IPS DF 4.7 (cell line): ENCODE measurements at regions not wholly inside any gene's neighbourhood (a gene's known extent, or its start where the extent isn't known, plus 50 kb on each side); places are given as distances from the start of the nearest gene placed in this dataset.
"Not testable (repeated sequence)": the region's sequence is repeated elsewhere in the genome, so short reads cannot be mapped to it uniquely, and the experiment has no call there.

Source experiments
- DNase-seq: peaks from one replicate; pipeline ENCODE4 v3.0.0-alpha.2; 2013; ENCODE audit warnings: low spot score; ENCODE audit errors: extremely low read depth

DNA sequence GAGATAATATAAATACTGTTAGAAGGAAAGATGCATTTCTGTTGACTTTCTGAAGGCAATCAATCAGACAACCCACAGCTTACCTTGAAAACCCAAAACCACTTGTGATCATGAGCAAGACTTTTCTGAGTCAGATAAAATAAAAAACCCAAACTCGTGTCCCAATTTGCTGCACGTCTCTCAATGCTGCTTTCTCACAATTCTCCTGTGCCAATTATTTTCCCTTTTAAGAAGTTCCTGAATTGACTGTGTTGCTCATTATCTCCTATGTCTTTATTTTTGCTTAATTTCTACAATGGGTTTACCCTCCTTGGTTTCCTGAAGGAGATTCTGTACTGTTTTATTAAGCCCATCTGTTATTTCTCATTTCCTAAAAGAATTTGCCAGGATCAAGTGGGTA is 1891.9 kb upstream of the PCDH10 start:
- DNase-seq = no peak

DNA sequence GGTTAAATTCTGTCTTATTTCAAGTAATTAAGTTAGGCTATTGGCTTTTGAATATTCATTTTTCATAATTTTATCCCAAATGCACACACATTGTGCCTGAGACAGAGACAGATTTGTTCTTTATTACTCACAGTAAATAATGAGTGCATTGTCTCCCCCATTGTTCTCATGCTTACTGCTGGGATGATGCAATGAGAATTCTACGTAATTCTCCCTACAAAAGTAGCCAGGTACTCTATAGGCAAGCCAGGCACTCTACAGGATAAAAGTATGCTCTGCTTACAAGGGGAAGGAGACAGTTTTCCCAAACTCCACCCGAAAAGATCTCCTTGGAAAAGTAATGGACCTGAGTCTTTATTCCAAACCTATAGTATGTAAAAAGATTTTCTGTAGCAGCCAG is 1890.7 kb upstream of the PCDH10 start:
- no peak for DNase-seq

DNA sequence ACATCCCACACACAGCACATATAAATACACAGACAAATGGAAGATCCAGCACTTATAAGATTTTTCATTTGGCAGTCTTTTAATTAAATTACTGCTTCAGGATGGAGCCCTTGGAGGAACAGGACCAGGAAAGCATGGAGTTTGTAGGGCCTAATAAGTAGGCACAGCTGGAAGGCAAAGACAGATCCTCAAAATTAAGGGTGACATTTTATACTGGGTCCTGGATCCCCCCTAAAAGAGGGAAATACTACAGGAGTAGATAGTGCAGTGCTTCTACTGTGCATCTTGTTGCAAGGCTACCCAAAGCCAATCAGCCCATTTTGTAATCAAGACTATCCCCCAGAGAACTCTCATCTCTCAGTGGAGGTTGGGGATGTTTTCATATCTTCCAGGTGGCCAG is 1860.7 kb upstream of the PCDH10 start:
- DNase-seq = no peak

DNA sequence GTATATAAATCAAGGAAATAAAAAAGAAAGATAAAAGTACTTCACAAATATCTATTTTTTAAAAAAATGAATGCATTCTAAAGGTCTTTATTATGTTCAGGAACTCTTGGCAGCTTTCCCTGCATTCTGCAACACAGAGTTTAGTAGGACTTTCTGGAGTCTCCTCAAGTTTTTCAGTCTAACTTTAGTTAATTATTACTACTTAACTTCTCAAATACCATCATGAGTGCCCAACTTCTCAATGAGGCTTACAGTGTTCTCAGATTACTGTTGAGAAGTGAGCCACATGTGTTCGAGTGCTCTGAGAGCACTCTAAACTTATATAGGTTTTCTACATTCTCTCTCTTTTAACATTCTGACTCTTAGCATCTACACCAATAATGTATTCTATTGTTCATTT is 1852.9 kb upstream of the PCDH10 start:
- no peak for DNase-seq

DNA sequence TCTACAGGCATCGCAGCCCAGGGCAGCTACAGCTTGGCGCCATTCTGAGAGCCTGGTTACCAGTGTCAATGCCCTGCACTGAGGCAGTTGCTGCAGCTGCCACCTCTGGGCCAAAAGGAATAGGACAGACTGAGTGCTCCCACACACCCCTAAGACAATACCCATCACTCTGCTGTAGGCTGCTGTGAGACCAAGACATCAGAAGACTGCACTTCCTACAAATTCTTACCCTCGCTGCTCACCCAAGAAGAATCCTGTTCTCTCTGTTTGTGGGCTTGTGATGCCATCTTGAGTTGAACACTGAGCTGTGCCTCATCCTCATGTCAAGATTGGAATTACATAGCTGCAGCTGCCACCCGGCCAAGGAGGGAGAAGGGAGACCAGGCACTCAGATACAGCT is 1847.0 kb upstream of the PCDH10 start:
- peak; percentile 3 for DNase-seq

DNA sequence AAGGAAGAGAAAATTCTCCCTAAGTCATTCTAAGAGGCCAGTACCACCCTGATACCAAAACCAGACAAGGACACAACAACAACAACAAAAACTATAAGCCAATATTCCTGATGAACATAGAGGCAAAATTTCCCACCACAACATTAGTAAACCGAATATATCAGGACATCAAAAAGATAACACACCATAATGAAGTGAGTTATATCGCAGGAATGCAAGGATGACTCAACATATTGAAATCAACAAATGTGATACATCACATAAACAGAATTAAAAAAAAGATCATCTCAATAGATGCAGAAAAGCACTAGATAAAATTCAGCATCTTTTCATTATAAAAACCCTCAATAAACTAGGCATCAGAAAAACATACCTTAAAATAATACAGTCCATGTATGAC is 1844.4 kb upstream of the PCDH10 start:
- no peak for DNase-seq

DNA sequence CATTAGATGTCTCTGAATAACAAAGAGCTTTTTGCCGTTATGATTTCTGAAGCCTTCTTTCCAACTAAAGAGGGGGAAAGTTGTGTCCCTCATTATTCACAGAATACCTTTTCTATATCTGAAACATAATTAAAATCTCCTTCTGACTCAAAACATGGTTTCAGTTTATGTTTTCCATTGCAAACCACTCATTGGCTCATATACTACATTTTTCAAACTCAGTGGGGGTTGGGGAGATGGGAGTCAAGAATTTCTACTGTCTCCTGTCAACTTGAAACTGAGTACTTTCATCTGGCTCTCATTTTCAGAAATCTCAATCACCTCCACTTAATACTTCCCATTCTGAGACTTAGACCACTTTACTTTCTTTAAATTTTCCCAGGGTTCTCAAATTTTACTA is 1839.5 kb upstream of the PCDH10 start:
- DNase-seq = no peak

DNA sequence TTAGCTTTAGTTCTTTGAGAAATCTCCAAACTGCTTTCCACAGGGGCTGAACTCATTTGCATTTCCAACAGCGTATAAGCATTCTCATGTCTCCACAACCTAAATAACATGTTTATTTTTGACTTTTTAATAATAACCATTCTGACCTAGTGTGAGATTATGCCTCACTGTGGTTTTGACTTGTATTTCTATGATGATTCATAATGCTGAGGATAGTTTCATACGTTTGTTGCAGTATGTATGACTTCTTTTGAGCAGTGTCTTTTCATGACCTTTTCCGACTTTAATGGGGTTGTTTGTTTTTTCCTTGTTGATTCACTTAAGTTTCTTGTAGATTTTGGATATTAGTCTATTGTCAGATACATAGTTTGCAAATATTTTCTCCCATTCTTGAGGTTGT is 1833.0 kb upstream of the PCDH10 start:
- no peak for DNase-seq

DNA sequence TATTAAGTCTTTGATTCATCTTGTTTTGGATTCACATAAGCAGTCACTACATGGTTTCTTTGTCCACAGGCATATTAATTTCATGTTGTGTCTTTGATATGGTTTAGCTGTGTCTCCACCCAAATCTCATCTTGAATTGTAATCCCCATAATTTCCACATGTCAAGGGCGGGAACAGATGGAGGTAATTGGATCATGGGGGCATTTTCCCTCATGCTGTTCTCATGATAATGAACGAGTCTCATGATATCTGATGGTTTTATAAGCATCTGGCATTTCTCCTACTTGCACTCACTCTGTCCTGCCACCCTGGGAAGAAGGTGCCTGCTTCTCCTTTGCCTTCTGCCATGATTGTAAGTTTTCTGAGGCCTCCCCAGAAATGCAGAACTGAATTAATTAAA is 1811.2 kb upstream of the PCDH10 start:
- DNase-seq = no peak

DNA sequence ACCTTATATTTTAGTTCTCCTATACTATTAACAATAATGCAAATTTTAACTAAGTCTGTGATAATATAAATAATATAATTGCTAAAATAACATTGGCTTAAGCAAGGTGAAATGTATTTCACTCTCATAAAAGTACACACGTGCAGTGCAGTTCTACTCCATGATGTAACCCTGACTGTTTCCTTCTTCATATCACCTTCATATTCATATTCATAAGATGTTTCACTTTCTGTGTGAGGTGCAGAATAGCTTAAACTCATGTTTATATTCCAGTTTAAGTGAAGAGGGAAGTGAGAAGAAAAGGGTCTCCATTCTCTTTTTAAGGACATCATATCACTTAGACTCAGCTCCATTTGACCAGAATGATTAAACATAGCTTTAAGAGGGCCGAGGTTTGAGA is 1810.0 kb upstream of the PCDH10 start:
- no peak for DNase-seq

DNA sequence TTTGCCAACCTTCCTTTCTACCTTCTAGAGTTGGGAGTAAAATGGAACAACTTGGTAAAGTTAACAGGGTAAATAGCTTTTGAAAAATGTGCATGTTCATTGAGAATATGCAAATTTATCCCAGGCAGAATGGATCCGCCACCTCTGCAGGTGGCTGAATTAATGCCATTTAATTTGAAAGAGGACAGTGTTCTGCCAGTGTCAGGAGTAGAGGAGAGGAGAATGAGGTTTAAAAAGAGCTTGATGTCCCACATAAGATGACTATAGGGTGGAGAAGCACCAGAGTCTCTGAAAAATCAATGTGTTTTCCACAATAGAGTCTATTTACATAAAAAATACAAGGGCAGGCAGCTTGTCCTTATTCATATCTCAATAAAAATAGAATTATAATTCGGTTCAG is 1804.3 kb upstream of the PCDH10 start:
- no peak for DNase-seq

DNA sequence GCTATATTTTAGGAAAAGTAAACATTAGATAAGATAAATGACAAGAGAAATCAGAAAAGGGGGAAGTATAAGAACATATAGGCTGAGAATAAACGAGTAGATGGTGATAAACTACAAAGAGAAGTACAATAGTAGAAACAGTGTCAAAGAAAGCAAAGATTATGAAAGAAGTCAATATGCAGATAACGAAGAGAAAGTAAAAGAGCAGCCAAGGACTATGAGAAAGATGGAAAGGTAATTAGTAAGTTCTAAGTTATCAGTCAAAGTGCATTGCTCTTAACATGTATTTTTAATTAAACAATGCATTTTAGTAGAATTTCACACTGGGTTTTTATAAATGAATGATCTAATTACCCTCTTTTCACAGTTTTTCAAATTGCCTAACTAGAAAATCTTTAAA is 1801.3 kb upstream of the PCDH10 start:
- DNase-seq = no peak

DNA sequence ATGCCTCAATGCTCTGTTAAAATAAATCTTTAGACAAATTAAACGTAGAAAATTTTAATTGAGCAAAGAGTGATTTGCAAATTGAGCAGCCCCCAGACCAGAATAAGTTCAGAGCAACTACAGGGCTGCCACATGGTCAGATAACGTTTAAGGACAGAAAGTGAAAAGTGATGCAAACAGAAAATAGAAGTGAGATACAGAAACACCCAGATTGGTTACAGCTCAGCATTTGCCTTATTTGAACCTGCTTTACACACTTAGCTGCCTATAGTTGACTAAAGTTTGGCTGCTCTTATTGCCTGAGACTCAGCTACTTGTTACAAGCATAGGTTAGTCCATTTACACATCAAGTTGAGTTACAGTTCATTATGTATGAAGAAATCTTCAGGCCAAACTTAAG is 1800.8 kb upstream of the PCDH10 start:
- no peak for DNase-seq

DNA sequence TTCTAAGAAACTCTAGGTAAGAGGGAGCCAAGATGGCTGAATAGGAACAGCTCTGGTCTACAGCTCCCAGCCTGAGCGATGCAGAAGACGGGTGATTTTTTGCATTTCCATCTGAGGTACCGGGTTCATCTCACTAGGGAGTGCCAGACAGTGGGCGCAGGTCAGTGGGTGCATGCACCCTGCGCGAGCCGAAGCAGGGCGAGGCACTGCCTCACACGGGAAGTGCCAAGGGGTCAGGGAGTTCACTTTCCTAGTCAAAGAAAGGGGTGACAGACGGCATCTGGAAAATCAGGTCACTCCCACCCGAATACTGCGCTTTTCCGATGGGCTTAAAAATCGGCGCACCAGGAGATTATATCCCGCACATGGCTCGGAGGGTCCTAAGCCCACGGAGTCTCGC is 1796.7 kb upstream of the PCDH10 start:
- DNase-seq = not testable (repeated sequence)

DNA sequence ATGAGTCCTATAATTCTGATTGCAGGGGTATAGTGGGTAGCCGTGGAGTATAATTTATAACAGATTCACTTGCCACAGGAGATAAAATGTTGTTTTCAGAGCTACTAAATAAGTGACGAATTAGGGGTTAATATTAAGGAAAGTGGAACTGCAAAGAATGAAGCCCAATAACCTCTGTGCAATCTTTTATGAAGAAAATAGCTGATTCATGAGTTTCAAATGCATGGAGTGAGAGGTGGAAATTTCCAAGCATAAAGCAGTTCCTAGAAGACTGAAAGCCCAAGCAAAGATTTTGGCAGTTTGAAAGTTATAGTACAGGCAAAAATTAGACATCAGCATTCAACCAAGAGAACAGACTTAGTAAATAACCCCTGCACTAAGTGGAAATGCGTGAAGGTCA is 1782.4 kb upstream of the PCDH10 start:
- DNase-seq = no peak

DNA sequence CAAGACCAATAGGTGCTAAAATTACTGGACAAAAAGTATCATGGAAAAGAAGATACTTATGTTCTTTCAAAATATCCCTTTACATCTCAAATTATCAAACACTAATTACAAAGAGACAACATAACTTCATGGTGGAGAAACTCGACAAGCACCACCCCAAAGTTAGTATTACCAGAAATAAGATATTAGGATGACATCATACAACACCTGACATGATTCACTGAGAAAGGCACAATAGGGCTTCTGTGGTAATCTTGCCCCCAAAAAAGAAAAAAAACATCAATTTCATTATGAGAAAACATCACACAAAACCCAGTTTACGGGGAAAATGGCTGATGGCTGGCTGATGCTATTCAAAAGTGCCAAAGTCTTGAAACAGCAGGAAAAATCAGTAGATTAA is 1781.7 kb upstream of the PCDH10 start:
- no peak for DNase-seq

DNA sequence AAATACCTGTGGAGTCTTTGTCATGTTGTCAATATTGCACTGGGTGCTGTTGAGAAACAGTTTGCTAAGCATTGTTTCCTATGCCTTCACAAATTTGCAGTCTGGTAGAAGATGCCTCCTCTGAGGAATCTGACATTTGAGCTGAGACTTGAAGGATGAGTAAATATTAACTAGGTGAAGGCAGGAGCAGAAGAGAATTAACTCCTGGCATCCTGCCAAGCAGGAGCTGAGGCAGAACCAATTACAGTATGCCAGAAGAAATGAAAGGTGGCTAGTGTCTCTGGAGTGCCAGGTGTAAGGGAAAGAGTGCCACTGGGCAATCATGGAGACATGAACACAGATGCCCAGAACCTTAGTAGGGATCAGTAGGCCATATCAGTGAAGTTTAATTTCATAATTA is 1778.2 kb upstream of the PCDH10 start:
- DNase-seq = no peak

DNA sequence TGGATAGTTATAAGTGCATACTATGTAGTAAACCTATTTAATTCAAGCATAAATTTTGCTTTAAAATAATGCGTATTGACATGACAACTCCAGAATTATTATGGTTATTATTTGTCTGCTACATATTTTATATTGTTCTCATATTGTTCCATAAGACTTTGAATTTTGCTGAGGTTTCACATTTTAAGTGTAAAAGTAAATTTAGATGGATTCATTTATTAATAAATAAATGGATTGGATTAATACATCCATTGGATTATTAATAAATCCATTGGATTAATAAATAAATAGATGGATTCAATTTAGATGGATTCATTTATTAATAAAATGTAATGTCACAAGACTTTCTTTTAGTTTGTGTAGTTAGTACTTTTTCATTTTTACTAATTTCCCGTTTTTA is 1768.0 kb upstream of the PCDH10 start:
- no peak for DNase-seq

DNA sequence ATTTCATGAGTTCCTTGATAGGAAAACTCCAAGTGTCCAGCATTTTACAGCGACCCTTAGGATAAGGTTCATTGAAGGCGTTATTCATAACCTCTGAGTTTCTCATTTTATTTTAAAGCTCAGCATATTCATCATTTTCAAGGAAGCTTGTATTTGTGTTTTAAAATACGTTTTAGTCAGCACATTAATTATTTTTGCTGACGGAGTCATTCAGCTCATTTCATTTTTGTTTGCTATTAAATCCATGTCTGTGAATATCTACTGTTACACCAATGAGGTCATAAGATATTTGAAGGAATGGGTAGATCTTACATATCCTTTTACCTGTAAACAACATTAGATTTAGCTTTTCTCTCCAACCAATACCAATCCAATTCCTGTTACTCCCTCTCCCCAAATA is 1766.3 kb upstream of the PCDH10 start:
- DNase-seq = no peak

DNA sequence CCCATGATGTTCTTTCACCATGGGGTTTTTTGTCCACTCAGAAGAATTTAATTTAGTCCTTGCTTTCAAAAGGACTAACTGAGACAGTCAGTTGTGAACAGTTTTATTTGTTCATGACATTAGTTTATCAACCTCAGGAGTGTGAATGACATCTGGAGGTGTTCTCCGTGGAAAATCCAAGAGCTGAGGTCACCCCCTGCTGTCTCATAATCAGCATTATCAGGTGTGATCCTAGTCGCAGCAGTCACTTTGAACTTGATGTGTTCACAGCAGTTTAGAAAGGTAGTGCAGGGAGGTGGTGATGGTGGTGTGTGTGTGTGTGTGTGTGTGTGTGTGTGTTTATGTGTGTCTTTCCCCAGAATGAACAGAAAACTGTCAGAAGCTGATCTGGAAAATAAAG is 1760.8 kb upstream of the PCDH10 start:
- DNase-seq = no peak

DNA sequence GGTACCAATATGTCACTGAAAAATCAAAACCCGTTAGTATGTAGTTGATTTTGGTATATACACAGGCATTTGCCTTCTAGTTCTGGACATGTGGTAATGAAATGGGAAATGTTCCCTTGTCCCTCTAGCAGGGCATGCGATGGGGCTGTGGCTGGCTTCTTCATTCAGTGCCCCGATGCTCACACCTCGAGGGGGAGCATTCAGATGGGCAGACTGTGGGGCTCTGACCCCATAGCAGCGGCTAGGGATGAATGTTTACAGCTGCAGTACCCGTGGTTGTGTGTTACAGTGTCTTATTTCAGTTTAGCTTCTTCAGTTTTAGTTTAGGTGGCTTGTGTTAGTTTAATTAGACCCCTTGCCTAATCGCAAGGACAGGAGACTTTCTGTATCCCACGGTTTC is 1741.0 kb upstream of the PCDH10 start:
- DNase-seq = no peak

DNA sequence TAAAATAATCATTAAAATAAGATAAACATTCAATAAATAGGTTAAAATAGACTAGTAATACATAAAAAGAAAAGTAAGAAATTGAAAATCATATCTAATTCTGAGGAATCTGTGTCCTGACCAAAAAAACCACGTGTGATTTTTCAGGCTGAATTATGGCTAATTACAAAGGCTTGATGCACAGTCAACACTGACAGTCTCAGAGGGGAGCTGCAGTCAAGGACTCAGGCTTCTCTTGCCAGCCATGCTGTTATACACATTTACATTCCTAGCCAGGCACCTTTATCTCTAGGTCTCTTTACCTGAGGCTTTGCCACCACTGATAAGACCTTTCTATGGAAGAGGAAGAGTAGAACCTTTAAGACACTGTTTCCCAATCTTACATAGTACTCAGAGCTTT is 1737.7 kb upstream of the PCDH10 start:
- DNase-seq = no peak

DNA sequence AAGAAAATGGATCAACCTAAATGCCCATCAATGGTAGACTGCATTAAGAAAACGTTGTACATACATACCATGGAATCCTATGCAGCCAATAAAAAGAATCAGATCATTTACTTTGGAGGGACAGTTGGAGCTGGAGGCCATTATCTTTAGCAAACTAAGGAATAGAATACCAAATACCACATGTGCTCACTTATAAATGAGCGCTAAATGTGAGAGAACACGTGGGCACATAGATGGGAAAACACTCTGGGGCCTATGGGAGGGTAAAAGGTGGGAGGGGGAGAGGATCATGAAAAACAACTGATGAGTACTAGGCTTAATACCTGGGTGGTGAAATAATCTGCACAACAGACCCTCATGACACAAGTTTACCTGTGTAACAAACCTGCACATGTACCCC is 1729.9 kb upstream of the PCDH10 start:
- no peak for DNase-seq

DNA sequence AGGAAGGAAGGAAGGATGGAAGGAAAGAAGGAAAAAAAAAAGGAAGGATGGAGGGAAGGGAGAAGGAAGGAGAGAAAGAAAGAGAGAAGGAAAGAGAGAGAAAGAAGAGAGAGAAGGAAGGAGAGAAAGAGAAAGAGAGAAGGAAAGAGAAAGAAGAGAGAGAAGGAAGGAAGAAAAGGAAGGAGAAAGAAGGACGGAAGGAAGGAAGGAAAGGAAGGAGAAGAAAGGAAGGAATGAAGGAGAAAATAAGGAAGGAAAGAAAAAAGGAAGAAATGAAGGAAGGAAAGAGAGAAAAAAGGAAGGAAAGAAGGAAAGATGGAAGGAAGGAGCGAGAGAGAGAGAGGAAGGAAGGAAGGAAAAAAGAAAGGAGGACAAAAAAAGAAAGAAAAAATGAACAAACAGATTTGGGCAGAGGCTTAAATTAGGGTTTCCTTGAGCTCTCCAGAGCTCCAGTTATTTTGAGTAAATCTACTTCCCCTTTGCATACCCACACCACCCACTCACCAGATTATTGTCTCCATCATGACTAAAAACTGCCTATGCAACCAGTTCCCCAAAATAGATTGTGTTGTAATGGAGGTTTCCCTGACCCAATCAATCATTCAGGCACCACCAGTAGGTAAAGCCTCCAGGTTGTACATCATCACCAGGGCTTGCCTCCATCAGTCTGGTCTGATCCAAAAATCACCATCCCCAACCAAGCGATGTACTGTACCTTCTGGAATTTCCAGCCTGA is 1722.9 kb upstream of the PCDH10 start:
- DNase-seq = no peak
